ENCODE measurements at regions not wholly inside any gene's neighbourhood (a gene's known extent, or its start where the extent isn't known, plus 50 kb on each side); places are given as distances from the start of the nearest gene placed in this dataset.
"Not testable (repeated sequence)": the region's sequence is repeated elsewhere in the genome, so short reads cannot be mapped to it uniquely, and the experiment has no call there.

DNA sequence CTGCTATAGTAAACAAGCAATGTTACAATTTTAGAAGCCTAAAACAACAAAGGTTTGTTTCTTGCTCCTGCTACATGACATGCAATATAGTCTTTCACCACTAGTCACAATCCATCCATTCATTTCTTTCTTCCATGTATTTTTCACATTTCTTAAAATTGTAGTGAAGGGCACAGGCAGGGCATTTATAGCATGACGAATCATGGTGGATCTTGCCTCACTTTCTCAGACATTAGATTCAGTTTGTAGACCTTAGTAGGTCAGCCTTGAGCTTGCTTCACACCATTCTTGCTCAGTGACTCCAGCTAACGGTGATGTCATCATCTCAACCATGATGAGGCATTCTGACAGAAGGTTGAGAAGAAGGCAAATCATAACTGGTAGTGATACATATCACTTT is 546.8 kb downstream of the TBL1XR1 start:
- DNase-seq (ENCODE audit: low read depth in 2 of 3, low spot score in 1 of 3): no peak

DNA sequence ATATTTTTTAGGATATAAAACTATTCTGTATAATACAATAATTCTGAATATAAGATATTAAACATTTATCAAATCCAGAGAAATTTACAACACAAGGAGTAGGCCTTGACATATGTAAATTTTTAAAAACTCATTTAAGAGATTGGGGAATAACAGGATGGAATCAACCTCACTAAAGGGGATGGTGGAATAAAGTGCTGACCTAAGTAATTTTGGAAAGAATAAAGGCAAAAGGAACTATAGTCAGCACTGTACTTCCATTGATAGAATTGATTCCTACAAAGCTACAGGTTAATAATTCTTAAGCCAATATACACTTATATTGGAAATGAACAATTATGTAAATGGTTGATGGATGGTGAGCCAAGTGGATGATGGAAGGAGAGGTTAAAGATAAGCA is 549.3 kb downstream of the TBL1XR1 start:
- no peak for DNase-seq (ENCODE audit: low read depth in 2 of 3, low spot score in 1 of 3)

DNA sequence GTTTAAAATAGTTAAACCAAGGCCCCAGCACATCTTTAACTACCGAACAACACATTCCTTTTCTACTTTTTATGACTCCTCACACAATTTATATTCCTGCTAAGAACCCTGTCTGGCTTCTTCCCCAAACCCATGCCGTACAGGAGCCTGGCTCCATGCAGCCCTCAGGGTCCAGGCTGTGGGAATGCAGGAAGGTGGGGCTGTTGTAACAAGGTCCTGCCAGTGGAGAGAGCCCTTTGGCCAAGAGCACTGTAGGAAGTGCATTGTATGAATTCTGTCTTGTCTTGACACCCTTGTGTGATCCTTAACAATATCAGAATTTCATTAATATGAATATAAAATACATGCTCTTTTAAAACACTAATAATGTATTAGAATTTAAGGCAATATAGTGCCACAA is 563.8 kb downstream of the TBL1XR1 start:
- DNase-seq (ENCODE audit: low read depth in 2 of 3, low spot score in 1 of 3): no peak

DNA sequence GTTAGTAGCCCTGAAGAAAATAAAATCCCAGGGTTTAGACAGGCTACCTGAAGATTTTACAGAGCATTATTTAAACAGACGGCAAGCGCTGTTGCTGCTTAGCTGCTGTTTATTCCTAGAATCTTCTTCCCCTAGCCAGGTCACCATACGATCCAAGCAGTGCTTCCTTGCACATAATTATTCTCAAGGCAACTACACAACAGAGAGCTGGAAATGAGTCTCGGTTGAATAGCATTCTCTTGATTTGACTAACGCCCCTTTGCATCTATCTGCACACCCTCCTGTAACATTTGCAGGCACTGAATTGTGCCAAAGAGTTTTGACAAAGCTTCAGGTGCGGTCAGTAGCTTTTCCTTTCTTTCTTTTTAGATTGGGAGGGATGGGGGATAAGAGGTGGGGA is 564.4 kb downstream of the TBL1XR1 start:
- DNase-seq (ENCODE audit: low read depth in 2 of 3, low spot score in 1 of 3): no peak

DNA sequence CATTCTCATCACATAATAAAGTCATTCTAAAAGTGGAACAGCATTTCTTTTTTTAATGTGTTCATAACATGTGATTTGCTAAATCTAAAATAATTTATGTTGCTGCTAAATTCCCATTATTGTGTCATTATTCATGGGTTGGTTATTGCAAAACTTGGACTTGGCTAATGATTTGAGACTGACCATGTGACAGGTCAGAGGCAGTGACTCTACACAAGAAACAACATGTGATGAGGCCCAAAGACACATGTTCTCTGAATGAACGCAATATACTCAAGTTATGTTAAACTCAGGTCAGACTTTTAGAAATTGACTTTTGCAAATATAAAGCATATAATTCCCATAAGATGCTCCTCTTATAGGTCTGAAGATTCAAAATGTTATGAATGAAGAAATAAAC is 566.1 kb downstream of the TBL1XR1 start:
- no peak for DNase-seq (ENCODE audit: low read depth in 2 of 3, low spot score in 1 of 3)

DNA sequence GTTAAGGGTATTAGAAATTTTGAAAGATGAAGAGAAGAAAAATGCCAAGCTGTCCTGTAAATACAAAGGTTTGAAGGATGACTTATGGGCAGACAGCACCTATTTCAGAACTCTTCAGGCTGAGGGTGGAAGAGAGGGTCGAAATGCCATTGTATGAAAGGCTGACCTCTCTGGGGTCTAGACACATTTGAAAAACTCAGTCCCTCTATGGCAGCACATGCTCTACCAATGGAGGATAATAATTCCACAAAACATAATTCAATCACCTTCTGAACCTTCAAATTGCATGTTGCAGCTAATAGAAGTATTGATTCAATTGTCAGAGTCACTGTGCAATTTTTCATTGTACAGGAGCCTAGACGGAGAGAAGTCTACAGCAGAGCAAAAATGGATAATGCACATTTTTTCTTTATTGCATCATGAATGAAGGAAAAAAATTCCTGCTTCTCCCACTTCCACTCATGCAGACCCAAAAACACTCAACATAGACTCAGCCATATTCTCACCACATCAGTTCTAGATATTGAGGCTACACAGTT is 569.1 kb downstream of the TBL1XR1 start:
- no peak for DNase-seq (ENCODE audit: low read depth in 2 of 3, low spot score in 1 of 3)

DNA sequence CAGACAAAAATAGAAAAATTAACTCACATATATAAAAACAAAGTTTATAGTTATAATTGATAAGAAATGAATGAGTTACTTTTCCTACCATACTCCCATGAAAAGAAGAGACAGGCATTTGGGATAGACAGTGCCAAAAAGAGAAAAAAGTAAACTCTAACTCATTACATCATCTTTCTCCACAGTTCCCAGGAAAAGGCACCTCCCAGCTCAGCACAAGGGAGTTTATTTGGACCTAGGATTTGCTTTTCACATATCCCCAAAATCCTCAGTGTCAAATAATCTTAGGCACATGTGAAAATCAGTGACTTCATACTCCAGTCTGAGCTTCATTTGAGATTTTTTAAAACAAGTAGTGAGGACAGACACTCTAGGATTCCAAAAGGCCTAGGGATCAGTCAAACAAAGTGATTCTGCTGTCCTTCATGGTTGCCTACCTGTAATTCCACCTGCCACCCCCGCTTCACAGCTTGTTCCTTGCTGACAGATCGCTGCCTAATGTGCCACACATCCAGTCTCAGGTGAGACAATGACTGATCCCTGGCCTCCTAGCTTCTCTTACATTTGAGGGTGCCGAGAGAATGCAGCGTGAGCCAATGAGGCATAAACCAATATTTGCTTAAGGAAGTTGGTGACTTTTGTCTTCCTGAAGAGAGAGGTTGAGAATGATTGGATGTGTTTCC is 573.7 kb downstream of the TBL1XR1 start:
- no peak for DNase-seq (ENCODE audit: low read depth in 2 of 3, low spot score in 1 of 3)

DNA sequence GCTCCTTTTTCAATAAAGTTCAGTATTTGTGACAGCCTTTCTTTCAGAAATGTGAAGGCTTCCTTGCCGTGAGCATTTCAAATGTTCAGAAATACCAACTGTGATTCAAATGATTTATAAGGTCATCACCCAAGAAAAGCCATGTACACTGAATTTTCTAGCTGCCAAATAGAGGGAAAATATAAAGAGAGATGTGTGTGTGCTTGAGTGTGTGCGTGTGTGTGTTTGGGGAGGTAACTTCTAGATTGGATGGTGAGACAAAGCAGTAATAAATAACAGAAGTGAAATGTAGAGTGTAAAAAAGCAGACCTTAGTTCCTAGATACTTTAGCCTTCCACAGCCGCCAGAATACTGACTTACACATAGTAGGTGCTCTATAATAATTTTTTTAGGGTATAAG is 577.4 kb downstream of the TBL1XR1 start:
- no peak for DNase-seq (ENCODE audit: low read depth in 2 of 3, low spot score in 1 of 3)

DNA sequence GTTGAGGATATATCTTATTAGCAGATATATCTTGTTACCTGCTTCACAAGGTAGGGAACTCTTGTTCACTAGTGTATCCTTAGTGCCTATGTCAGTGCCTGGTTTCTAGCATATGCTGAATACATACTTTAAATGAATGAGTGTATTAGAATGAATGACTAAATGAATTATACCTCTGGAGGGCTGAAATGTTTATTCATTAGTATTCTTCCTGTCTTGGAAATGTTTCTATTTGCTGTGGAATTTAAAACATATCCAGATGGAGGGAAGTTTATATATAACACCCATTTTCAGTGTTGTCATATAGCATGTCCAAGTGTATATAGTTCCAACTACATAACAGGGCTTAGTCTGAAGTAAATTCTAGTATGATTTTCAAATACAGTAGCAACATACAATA is 581.5 kb downstream of the TBL1XR1 start:
- DNase-seq (ENCODE audit: low read depth in 2 of 3, low spot score in 1 of 3): no peak

DNA sequence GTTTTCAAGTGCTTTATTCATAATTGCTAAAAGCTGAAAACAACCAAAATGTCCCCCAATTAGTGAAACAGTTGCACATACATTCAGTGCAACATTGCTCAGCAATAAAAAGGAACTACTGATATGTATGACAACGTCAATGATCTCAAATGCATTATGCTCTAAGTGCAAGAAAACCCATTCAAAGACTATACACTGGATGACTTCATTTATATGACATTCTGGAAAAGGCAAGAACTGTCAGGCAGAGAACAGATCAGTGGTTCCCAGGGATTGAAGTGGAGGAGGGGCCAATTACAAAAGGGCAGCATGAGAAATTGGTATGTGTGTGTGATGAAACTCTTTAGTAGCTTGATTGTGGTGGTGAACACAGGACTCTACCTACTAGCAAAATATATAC is 585.6 kb downstream of the TBL1XR1 start:
- DNase-seq (ENCODE audit: low read depth in 2 of 3, low spot score in 1 of 3): no peak

DNA sequence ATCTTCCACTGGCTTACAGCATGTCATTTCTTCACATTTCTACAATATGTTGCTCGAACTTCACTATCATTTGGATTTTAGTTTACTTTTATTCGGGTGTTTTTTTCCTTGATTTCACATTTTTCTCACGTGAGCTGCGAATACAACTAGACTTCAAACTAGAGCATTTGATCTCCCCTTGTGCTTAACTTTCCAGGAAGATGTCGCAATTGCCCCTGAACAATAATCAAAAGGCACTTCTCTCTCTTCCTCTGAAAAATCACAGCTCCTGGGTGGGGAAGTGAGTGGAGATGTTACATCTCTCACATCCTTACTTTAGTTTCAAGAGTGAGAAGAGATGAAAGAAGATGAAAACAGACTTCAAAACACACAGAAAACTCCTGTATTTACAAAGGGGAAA is 587.9 kb downstream of the TBL1XR1 start:
- DNase-seq (ENCODE audit: low read depth in 2 of 3, low spot score in 1 of 3): no peak

DNA sequence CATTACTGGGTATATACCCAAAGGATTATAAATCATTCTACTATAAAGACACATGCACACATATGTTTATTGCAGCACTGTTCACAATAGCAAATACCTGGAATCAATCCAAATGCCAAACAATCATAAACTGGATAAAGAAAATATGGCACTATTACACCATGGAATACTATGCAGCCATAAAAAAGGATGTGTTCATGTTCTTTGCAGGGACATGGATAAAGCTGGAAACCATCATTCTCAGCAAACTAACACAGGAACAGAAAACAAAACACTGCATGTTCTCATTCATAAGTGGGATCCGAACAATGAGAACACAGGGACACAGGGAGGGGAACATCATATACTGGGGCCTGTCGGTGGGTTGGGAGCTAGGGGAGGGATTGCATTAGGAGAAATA is 591.7 kb downstream of the TBL1XR1 start:
- not testable (repeated sequence) for DNase-seq (ENCODE audit: low read depth in 2 of 3, low spot score in 1 of 3)

DNA sequence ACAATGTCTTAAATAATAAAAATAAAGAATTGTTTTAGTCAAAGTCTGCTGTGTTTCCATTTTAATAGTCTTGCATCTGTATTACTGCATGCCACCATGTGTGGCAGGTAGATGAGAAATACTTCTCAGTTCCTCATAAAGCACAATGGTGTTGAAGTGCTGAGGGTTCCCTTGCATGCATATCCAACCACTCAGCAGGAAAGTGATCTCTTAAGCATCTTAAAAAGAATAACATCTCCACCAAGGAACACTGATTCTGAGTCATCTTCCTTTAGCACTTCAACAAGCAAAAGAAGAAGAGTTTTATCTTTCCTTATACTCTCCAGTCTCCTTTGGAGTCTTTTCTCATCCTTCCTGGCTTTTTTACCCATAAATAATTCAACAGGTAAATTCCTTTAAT is 602.0 kb downstream of the TBL1XR1 start:
- no peak for DNase-seq (ENCODE audit: low read depth in 2 of 3, low spot score in 1 of 3)

DNA sequence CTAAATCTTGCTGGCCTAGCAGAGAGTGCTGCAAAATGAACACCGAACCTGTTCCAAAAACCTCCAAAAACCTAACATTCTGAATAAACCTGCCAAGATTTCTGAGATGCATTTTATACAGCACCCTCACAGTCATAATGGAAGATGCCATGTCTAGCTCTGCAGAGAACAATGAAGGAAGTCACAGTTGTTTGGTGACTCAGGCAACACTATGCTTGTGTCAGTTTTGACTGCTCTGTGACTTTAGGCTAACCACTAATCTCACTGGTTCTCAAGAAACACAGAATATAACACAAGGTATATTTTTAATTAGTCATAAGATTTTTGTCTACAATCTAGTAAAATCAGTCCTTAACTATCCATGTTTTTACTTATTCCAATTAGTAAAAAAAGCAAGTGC is 606.6 kb downstream of the TBL1XR1 start:
- no peak for DNase-seq (ENCODE audit: low read depth in 2 of 3, low spot score in 1 of 3)

DNA sequence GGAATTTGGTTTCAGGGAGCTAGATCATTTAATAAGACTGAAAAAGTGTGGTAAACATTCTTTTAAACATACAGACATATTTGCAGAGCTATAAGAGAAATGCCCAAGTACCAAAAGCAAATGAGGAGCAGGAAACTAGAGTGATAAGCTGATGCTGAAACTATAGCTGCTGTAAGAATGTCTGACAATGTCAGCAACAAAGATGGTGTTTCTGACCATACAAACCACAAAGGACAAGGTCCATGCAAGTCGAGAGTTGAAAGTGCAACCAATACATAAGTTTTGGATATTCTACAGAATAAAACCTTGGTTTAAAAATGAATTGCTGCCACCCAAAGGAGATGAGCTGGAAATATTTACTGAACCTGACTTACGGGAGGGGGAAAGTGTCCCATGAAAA is 610.2 kb downstream of the TBL1XR1 start:
- DNase-seq (ENCODE audit: low read depth in 2 of 3, low spot score in 1 of 3): no peak

DNA sequence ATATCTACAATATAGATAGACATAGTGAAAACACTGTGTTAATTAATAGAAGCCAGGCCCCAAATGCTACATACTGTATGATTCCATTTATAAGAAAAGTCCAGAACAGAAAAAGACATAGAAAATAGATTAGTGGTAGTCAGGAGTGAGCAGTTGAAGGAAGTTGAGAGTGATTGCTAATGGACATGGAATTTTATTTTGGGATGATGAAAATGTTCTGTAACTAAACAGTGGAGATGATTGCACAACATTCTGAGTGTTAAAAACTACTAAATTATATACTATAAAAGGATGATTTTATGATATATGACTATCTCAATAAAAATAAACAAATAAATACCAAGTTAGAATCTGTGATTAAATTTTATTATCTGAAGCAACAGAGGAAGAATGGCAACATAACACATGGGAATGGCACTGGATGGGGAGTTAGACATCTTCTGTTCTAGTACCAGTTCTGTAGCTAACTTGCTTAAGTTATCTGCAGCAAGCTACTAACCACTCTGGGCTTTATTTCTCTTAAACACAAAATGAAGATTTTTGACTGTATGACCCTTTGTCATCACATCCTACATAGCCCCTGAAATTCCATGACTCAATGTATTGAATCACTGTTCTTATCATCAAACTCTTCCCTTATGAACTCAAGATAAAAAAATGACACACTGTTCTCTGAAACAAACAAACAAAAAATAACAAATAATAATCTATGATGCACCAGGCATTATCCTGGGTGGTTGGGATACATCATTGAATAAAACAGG is 612.7 kb downstream of the TBL1XR1 start:
- no peak for DNase-seq (ENCODE audit: low read depth in 2 of 3, low spot score in 1 of 3)

DNA sequence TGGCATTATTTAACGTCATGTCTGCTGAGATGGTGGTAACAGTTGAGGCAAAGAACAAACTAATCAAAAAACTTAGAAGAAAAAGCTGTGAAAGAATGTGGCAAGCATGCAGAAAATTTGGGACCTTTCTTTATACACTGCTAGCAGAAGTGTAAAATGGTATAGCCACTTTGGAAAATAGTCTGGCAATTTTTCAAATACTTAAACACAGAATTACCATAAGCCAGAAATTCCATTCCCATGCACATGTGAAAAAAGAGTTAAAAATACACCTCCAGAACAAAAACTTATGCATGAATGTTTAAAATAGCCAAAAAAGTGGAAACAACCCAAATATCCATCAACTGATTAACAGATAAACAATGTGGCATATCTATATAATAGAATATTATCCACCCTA is 613.3 kb downstream of the TBL1XR1 start:
- no peak for DNase-seq (ENCODE audit: low read depth in 2 of 3, low spot score in 1 of 3)

DNA sequence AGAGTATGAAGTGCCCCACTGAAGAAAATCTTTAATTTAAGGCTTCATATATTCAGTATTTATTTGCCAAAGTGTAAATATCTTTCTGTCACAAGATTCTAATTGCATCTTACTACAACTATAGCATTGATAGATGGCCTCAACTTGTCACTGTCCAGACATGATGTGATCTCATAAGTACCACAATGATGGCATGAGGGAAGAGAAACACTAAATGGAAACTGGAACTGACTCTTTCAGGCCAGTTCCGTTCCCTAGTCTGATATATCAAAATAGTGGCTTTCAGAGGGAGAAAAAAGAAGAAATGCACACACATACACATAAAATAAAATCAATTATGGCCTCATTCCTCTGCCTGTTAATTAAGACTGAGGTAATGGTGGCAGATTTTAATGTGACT is 615.7 kb downstream of the TBL1XR1 start:
- DNase-seq (ENCODE audit: low read depth in 2 of 3, low spot score in 1 of 3): no peak

DNA sequence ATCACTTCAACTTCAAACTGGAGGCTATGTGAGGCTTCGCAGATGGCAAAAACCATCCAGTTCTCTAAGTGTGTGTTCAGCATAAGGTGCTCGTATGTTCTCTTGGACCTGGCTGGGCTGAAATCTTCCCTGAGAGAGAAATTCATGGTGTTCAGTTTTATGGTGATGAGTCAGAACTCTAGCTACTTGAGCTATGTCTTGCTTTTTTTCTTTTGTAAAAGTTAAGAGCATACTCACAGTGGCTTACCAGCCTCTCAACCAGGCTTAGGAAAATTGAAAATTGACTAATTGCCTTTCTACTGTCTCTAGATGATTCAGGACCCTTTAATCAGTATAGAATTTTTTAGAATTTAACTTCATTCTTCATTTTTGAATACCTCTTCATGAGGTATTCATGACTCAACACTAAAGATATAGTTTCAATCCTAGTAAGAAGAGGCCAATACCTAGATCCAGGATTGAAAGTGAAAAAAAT is 617.5 kb downstream of the TBL1XR1 start:
- no peak for DNase-seq (ENCODE audit: low read depth in 2 of 3, low spot score in 1 of 3)

DNA sequence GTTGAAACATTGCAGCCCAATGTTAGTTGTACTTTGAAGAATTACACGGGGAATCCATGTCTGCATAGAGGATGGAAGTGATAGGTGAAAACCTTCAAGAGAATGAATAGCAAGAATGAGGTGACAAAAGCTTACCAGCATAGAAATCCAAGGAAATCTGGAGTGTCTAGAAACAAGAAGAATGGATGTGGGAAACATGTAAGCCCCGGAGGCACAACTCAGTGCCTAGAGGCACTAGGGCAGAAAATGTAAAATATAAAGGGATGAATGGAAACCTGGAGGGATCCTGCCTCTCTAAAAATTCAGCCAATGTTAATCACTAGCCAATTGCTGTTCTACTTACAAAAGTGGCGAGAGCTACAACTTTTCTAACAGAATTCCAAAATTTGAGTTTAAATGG is 619.0 kb downstream of the TBL1XR1 start:
- no peak for DNase-seq (ENCODE audit: low read depth in 2 of 3, low spot score in 1 of 3)

DNA sequence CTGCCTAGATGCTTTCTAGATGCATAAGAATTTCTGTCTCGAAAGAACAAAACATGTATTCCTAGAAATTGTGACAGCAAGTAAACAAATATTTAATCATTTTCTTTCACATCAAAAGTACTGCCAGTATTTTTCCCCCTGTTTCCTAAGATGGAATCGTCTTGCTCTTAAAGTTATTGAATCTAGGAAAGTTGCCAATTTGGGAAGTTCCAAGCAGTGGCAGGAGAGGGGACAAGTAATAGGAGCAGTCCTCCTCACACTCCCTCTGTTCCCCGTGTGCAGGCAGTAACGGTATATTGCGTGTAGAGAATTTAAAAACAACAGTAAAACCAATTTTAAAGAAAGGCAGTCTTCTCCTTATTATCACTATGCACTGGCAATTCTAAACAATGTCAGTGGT is 619.8 kb downstream of the TBL1XR1 start:
- no peak for DNase-seq (ENCODE audit: low read depth in 2 of 3, low spot score in 1 of 3)

DNA sequence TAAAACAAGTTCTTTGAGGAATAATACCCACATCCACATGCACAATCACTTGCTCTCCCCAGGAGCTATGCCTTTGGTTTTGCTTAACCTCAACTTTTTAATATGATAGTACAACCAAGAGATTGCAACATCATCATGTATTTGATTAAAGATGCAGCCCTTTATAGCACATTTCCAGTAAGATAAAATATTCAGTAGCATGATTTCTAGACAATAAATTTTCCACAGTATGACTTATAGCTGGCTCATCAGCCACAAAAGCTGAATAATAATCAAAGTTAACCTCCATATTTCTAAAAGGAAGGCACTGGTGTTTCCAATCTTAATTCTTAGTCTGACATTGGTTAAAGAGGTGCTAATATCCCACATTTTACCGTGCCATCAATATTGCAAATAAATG is 622.5 kb downstream of the TBL1XR1 start:
- no peak for DNase-seq (ENCODE audit: low read depth in 2 of 3, low spot score in 1 of 3)

DNA sequence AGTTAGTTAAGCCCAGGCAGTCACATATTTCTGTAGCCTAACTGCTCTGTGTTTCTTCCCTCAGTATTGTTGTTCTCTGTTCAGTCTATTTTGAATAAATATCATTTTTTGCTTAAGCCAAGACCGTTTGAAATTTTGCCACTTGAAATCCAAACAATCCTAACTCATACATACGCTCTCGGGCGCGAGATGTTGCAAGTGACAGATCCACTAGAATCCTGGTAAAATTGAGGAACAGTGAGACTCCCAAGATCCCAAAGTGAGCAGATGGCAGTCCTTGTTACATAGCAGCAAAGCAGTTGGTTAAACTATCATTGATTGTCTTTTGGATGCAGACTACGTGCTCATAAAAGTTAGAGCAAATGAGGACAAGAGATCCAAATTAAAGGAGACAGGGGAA is 625.4 kb downstream of the TBL1XR1 start:
- no peak for DNase-seq (ENCODE audit: low read depth in 2 of 3, low spot score in 1 of 3)

Measured in stimulated activated CD4-positive, alpha-beta T cell treated with anti-CD3 and anti-CD28 coated beads, Interleukin-12 subunit alpha, Interleukin-12 subunit beta, amount 100 ng/mL, for 48 hours (primary cell).